IPS-NIHi11 (cell line): ENCODE measurements at regions not wholly inside any gene's neighbourhood (a gene's known extent, or its start where the extent isn't known, plus 50 kb on each side); places are given as distances from the start of the nearest gene placed in this dataset.

ENCODE experiments used
- DNase-seq: peaks from one replicate; pipeline ENCODE4 v3.0.0; 2012; ENCODE audit warnings: mixed read lengths, low spot score

DNA sequence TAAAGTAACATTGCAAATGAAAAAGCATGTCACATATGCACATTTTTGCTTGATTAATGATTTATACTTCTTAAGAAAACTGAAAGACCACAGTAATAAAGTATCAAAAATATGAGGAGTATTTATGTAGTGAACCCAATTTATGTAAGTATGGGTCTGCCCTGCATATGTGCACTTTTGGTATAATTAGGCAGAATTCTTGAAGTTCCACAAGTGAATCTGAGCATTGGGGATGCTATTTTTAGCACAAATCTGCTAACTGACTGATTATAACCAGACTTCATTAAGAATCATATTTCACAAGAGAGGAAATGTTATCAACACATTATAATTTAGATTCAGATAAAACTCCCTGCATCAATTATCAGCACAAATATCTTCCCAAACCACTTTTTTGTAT lies 407.1 kb upstream of the LRRC4C start:
- no peak for DNase-seq

DNA sequence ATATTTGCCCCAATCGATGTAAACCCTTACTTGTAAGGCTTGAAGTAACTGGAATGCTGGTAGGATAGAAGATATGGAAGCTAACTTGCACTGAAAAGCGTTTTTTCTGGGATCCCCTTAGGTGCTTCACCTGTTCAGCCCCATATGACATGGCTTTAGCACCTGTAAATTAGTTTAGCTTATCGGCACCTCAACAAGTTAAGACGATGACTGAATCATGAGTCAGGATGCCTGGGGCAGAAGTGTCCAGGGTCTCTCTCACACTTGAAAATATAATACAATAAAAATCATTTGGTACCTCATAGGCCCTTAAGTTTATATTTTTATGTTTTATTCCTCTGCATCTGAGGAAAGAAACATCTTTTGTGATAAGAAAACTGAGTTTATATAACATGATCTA lies 409.2 kb upstream of the LRRC4C start:
- DNase-seq = no peak

DNA sequence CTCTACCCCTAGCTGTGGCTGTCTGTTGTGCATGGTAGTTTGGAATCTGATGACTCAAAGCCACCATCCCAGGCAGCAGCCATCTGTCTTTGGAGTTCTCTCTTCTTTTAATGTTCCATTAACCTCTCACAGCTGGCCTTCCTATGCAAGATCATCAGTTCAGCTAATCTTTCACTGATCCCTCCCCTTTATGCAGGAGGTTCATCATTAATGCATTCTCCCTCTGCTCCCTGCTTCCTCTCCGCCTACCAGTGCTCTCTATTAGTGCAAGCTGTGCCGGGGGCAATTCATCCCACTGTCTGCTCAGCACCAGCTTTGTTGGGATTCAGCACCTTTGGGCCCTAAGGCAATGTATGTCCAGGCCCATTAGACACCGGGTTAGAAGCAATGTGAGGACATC lies 413.0 kb upstream of the LRRC4C start:
- peak; percentile 4 for DNase-seq

DNA sequence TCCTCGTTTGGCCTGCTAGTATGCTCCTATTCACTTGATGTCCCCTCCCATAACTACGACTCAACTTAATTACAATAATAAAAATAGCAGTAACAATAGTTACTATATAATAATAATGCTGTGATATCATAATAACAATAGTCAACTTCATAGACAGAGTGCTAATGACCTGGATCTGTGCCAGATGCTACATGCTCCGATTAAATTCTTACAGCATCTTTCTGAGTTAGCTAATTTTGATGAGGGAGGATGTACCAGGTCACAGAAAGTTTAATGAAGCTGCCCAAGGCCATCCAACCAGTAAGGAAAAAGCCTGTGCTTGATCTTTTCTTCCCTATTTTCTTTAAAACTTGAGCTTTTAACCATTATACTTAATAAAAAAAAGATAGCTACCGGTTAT lies 413.4 kb upstream of the LRRC4C start:
- DNase-seq = no peak

DNA sequence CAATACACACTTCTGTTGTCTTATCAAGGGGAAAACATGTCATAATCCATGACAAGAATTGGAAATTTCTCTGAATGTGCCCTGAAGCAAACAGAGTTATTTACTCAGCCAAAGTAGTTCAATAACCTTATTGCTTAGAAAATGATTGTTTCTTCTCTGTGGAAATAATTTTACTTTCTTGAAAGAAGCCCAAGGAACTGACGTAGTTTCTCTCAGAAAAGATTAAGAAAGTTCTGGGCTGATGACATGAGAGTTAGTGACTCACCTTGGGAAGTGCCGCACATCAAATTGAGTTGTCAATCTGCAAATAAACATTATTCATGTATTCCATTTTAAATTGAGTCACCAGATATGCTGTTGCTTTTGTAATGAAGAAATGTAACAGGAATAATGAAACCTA lies 418.6 kb upstream of the LRRC4C start:
- no peak for DNase-seq

DNA sequence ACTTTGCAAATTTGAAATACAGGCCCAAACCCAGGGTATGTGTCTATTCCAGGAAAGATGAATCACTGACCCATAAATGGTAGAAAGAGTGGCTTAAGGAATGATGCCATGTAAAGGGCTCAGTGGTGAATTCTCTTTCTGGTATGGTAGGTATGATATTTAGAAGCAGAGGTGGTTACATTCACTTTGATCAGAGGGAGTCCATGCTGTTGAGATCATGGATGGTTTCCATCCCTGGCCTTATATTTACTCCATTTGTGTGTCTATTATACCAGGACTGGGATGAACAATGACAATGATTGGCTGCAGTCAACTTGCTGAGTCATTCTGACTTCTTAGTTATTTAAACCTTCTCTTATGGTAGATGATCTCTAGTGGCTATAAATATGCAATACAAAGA lies 419.8 kb upstream of the LRRC4C start:
- no peak for DNase-seq

DNA sequence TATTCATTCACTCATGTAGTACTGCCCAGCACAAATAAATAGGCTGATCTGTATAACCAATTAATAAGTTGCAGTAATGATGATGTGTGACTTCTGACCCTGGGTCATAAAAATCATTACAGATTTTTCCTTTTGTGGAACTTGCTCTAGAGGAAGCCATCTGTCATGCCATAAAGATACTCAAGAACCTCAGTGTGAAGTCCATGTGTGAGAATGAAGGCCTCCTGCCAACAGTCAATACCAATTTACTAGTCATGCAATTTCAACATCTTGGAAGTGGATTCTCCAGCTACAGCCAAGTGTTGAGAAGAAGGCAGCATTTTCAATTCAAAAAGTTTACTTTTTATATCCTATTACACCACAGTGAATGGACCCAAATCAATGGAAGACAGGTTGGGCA lies 435.6 kb upstream of the LRRC4C start:
- DNase-seq = no peak

DNA sequence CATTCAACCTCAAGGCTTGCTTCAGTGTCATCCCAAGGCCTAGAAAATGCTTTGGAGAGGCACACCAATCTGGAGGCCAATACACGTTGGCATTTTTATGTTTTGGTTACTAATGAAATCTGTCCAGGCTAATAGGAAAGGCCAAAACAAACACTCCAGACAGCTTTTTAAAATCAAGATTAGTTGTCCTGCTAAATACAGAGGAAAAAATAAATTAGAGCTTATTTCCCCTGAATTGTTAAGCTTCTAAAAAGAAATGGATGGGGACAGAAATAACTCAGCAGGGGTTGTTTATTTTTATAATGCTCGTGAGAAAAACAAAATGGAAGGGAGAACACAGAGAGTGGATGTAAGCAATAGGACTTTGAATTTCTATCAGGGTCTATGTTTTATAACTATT lies 438.5 kb upstream of the LRRC4C start:
- DNase-seq = no peak

DNA sequence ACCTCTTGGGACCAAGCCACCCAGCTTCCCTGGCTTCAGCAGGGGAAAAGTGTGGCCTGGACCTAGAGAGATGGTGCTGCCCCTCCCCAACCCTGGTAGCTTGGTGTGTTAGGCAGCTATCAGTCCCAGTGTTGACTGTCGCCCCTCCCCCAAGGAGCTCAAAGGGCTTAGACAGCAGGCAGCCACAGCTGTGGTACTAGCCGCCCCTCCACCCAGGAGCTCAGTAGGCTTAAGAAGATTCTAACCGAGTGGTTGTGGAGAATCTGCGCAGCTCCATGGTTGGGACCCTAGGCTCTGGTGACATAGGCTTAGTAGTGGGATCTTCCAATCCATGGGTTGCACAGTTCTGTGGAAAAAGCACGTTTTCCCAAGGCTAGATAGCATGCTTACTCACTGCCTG lies 458.4 kb upstream of the LRRC4C start:
- no peak for DNase-seq

DNA sequence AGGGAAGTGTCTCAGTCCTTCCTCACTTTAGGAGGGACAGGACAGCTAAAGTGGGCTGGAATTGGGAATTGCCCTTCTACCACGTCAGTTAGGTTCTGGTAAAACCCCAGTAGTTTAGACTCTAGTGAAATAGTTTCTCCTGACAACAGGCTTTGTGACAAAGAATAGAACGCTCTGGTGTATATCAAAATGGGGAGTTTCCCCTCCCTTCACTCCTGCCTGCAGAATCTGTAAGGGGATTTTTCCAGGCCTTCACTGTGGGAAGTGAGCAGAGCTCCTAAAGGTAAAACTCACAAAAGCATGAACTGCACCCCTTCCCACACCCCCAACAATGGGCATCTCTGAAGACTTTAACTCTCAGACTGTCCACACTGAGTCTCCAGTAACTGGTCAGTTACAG lies 460.9 kb upstream of the LRRC4C start:
- no peak for DNase-seq

DNA sequence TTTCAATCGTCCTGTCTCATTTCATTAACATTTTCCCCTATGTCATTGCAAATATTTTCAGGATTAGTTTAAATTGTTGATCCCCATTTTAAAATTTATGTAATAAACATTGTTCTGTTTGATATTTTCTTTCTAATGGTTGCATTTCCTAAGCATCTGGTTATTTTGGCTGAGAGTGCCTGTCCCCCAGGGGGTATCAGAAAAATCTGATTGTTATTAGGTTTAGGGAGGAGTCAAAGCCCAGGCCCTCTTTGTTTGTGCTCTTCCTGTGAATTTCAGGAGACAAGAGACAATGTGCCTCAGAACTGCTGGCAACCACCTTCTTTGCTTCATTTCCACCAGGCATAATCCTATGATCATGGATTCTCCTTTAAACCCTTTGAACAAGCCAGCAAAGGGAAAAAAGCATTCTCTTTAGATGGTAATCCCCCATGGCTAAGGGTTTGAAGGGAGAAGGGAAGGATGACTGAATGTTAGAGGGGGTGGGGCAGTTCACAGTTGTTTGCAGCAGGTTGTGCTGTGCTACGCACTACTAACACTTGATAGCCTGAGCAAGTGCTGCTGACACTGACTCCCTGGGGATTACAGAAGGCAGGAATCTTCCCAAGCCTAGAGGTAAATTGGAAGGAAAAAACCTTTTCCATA lies 462.4 kb upstream of the LRRC4C start:
- DNase-seq = peak; percentile 64

DNA sequence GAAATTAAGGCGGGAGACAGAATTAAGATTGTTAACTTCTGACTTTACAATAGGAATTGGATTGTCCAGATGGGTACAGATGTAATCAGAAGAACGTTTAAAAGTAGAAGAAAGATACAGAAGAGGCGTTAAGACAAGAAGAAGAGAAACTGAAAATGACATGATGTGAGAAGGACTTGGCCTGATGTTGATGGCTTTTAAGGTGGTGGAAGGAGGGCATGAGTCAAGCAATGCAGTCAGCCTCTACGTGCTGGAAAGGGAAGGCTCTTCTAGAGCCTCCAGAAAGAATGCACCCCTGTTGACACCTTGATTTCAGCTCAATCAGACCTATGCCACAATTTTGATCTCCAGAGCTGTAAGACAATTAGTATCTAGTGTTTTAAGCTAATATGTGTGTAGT lies 466.9 kb upstream of the LRRC4C start:
- DNase-seq = no peak

DNA sequence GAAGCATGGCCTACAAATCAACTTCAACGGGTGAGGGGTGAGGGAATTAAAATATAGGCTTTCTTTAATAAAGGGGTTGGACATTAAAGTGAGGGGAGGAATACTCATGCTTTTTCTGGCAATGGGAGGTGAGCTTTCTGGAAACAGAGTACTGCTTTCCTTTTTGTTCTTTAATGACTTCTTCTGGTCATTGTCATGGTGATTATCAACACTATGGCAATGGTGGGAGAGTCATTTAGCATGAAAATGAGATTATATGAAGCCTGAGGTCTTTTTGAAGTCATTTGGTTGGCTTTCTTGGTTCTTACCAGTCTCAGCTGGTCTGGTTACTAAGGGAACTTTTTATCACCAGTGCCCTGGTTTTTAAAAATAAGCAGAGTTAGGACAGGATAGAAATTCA lies 475.8 kb upstream of the LRRC4C start:
- DNase-seq = peak; percentile 7

DNA sequence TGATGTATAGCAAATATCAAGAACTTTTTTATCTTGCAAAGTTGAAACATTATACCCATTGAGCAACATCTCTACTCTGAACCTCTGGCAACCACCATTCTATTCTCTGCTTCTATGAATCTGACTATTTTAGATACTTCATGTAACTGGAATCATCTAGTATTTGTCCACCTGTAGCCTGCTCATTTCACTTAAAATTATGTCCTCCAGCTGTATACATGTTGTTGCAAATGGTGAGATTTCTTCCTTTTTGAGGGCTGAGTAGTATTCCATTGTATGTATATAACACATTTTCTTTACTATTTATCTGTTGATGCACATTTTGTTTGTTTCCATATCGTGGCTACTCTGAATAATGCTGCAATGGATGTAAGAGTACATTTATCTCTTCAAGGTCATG lies 476.3 kb upstream of the LRRC4C start:
- no peak for DNase-seq

DNA sequence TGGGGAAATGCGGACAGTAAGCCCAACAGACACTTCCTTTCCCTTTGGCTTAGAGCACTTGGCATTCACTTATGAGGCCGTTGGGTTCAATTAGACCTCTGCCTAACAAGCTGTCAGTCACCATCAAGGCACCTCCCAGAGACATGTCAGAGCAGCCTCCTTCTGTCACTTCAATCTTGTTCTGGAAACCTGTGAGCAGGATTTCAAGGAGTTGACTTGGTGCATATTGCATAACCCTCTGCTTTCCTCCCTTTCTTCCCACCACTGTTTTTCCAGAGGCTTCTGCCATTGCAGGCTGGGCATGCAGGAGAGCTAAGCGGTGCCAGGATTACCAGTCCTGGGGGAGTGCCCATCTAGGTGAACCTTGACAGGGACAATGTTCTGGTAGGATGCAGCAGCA lies 484.2 kb upstream of the LRRC4C start:
- DNase-seq = no peak

DNA sequence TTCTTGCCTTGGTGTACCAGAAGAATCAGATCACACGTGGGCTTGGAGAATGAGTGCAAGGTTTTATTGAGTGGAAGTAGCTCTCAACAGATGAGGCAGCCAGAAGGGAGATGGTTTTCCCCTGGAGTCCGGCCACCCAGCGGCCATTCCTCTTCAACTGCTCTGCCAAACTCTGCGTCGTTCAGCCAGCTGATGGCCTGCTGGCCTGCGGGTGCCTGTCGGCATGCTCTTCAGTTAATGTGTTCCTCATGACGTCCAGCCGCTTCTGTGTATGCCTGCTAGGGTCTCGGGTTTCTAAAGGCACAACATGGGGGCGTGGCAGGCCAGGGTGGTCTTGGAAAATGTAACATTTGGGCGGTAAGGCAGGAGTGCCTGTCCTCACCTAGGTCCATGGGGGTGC lies 487.9 kb upstream of the LRRC4C start:
- no peak for DNase-seq

DNA sequence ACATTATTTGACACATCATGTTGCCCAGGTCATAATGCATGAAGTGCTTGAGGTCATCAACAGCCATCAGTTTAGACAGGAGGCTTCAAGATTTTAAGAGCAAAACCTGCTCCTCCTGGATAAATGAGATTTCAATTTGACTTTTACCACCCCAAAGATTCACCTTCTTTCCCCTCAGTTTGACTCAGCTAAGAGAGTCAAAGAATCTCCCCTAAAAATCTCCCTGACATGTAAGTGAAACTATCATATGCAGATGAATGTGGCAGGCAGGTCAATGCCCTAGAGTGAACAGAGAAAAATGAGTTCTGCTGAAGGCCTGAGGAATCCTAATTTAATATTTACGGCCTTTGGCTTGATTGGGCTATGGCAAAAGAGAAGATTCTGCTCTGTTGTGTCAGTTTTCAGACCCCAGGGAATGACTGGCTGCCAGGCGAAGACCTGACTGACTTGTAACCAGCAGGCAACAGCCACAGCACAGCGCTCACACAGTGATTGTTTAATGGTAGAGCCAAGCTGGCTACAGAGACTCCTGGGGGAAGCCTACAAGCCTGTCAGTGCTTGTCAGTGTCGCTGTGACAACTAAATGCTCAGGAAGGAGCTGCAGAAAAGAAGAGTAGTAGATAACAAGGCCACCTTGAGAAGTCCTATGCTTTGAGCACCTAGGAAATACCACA lies 491.2 kb upstream of the LRRC4C start:
- no peak for DNase-seq

DNA sequence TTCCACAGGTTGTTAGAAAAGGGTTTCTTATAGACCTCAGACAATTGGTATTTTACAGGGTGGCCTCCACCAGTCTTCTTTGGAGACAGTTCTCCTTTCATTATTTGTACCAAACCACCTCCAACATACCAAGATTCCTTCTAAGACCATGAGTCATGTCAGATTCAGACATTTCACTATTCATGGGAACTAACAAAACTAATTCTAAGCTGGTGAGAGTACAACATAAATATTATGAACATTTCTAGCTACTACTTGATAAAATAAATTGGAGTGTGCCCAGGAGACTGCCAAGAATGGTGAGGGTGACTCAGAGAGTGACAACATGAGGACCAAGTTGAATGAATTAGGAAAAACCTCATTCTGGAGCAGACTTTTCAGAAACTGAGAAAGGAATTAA lies 494.6 kb upstream of the LRRC4C start:
- DNase-seq = no peak

DNA sequence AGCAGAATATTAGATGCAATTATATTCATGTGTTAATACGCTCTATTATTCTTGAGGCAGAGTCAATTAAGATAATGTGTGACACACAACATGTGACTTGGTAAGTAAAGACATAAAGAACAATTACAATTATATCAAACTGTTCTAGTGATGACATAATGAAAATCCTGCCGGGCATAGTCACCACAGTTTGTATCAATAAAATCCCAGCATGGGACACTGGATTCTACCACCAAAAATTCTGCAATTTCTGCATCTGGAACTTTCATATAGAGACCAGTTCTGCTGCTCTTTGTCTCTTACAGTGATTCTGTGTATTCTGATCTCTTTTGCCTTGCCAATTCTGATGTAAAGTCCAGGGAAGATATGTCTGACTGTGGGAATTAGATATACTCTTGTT lies 495.6 kb upstream of the LRRC4C start:
- no peak for DNase-seq

DNA sequence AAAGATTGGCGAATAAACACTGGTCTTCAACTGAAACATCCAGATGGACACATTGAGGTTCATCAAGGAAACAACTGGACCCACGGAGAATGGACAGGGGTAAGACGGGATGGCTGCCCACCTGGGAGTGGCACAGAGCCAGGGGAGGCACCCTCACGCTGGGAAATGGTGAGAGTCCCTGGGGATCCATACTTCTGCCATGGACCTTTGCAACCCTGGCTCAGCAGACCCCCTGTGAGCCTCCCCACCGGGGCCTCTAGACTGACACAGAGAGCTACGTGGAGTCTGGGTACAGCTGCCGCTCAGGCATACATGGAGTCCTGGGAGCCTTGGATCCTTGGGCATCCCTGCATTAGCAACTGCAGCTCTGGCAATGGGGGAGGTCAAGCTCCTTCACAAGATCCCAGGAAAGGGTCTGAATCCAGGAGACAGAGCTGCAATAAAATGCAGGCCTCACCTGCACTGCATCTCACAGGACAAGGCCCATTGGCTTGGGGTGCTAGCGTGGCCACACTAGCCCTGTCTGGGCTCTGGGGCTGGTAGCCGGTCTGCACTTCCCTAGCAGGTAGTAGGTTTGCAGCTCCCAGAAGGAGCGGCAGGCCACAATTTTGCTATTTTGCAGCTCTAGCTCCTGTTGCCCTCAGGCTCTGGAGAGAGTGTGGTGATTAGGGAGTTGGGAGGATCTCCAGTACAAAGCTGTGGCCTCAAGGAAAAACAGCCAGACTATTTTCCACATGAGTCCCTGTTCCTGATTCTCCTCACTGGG lies 496.4 kb upstream of the LRRC4C start:
- DNase-seq = no peak

DNA sequence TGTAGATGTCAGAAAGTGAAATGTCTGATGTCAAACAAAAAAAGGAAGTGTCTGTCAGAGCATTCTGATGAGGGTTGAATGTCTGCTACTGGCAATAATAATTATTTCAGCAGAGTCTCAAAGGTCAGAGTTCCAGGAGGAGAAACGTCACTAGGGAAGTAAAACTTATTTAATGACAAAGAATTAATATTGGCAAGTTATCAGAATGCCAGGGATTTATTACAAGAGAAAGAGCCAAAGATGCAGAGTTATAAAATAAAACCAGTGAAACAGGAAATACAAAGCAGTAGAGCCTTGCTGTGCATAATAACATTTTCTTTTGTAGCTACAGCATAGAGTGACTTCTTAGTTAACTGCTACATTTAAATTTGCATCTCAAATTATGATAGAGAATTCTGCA lies 504.0 kb upstream of the LRRC4C start:
- DNase-seq = no peak

DNA sequence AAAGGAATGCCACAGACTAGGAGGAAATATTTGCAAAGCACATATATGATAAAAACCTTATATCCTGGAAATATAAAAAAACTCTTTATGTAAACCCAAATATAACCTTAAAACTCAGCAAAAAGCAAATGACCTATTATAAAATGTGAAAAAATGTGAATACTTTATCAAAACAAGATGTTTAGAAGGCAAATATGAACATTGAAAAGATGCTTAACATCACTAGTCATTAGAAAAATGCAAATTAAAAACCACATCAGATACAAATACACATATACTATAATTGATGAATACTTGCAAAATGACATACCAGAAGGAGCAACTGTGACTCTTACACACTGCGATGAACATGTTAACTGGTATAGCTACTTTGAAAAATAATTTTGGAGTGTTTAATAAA lies 511.2 kb upstream of the LRRC4C start:
- no peak for DNase-seq

DNA sequence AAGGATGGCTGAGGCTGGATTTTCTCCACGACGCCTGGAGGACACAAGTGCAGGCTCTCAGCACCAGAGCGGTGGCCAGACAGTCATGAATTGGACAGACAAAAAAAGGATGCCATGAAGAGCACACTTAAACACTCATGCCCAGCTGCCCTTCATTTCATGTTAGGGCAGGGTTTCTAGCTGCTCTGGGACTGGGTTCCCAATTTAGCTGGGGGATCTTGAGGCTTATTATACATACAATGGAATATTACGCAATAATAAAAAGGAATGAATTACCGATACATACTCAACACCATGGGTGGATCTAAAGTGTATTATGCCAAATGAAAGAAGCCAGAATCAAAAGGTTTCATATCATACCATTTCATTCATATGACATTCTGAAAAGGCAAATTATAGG lies 512.1 kb upstream of the LRRC4C start:
- no peak for DNase-seq

DNA sequence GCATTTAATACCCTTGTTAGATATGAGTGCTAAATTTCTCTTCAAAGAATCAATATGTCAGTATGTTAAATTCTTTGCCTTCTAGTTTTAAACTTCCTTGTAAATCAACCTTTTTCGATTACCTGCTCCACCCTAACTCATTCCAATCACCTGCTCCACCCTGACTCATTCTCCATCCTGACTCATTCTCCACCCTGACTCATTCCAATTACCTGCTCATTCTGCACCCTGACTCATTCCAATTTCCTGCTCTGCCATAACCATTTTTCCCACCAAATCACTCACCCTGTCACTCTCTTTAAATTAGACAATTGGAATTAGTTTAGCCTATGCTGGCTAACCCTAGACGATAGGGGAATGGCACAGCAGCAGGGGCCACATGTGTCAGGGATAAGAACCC lies 519.5 kb upstream of the LRRC4C start:
- no peak for DNase-seq
